GM21515 (cell line): ENCODE measurements at regions not wholly inside any gene's neighbourhood (a gene's known extent, or its start where the extent isn't known, plus 50 kb on each side); places are given as distances from the start of the nearest gene placed in this dataset.

Experiments
- ATAC-seq: cut with Tn5 transposase; IDR thresholded peaks from one replicate; pipeline ENCODE4 v1.9.1; 2021; ENCODE audit not compliant: unreplicated experiment

DNA sequence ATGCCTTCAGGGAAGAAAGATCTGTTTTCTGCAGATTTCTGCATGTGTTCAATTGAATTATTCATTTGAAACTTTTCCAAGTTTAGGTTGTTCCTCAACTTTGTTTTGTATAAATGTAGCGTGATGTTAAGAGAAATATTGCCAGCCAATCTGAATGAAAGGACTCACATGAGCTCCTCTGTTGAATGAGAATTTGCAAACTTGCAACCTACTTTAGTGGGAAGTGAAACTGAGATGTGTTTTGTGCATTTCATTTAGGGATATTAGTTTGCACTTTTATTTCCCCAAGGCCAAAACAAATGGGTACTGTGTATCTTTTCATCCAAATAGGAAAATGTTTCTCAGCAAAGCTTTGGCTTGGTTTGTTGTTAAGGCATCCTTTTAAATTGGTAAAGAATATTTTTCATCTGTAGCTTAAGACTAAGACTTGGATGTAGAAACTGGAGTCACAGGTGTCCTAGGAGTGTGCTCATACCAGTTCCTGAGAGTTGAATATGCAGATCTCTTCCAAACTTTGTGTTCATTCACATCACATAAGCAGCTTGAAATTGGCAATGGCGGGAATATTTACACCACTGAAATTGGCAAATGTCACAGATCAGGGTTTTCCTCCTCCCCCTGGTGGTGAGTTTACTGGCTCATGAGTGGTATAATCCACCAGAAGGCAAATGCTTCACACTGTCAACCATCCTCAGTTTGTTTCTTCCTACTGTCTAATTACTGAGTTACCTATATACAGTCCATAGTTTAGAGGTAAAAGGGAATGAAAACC is 193.6 kb upstream of the BANK1 start:
- ATAC-seq = peak; percentile 52

DNA sequence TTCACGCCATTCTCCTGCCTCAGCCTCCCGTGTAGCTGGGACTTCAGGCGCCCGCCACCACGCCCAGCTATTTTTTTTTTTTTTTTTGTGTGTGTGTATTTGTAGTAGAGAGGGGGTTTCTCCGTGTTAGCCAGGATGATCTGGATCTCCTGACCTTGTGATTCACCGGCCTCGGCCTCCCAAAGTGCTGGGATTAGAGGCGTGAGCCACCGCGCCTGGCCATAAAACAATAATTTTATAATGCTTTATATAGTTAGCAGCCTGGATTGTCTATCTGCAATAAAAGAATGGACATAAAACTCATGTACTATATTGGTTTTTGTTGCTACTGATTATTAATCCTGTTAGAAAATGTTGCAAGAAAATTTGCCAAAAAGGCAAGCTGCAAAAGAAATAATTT is 195.9 kb upstream of the BANK1 start:
- ATAC-seq = no peak

DNA sequence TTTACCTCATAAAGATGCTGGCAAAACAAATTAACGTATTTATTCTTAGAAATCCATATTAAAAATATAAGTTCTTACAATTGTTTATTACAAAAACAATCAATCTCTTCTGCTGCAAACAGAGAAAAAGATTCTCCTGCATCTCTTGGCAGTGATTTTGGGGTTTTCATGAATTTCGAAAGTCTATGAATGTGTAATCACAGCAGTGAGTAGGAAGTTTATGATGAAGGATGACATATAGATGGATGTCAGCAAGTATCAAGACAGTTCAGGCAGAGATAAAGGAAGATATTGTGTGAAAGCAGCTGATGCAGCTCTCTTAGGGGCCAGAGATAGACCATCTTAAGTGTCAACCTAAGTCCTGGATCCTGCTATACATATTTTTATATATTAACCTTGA is 196.9 kb upstream of the BANK1 start:
- ATAC-seq = no peak

DNA sequence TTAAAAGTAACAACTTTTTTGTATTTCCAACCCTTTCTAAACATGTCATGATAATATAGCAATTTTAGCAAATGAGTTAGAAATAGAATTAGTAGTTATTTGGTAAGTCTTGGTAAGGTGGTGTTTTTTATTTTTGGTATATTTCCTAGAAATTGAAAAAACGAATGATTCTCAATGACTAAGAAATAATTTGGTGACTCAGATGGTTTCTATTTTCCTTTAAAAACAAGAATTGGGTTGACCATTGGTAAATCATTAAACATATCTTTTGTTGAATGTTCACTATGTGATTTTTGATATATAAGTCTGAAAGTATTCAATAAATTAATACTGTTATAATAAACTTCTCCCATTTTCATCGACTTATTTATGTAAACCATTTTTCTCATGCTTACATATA is 206.2 kb upstream of the BANK1 start:
- no peak for ATAC-seq

DNA sequence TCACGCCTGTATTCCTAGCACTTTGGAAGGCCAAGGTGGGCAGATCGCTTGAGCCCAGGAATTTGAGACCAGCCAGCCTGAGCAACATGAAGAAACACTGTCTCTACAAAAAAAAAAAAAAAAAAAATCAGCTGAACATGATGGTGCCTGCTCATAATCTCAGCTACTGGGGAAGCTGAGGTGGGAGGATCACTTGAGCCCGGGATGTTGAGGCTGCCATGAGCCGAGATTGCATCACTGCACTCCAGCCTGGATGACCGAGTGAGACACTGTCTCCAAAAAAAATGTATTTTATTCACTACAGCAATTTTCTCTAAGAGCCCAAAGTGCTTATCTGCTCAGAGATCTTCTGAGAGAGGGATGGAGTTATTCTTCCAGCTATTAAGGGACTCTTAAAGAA is 215.8 kb upstream of the PPP3CA start:
- no peak for ATAC-seq

DNA sequence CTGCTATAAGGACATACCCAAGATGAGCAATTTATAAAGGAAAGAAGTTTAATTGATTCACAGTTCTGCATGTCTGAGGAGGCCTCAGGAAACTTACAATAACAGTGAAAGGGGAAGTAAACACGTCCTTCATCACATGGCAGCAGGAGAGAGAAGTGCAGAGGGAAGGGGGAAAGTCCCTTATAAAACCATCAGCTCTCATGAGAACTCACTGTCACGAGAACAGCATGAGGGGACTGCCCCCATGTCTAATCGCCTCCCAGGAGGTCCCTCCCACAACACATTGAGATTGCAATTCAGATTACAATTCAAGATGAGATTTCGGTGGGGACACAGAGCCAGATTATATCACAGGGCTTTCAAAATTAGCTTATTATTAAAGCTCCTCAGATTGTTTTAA is 209.5 kb upstream of the PPP3CA start:
- no peak for ATAC-seq

DNA sequence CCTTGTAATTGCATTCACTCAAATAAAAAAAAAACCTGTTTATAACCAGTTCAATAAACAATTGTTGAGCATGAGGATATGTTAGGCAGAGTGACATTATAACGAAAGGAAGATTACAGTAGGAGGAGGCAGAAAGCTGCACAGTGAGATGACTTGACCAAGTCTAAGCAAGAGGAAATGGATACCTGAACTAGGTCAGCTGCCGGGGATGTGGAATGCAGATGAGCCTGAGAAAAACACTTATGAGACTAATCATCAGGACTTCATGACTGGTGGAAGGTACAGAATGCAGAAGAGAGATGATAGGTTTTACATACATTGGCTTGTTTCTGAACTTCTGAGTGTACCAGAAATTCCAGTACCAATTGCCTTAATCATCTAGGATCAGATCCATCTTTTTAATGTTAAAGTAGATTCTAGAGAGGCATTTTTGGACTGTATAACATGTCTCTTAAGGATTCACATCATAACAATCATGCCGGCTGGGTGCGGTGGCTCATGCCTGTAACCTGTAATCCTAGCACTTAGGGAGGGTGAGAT is 208.1 kb upstream of the PPP3CA start:
- ATAC-seq = no peak

DNA sequence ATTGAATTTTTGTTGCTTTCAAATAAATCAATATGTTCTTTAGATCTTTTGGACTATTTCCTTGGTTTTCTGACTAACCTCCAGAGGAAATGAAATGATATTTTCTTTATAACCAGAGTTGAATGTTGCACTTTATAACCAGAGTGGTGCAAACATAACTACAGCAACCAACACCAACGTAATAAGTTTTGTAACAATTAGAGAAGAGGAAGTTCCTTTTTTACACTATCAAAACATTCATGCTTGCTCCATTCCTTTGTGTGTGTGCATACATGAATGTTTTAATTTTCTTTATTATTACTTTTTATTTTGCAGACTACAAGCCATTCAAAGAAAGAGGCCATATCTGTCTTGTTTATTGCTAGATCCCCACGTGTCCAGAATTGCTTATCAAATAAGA is 193.0 kb upstream of the PPP3CA start:
- ATAC-seq = no peak

DNA sequence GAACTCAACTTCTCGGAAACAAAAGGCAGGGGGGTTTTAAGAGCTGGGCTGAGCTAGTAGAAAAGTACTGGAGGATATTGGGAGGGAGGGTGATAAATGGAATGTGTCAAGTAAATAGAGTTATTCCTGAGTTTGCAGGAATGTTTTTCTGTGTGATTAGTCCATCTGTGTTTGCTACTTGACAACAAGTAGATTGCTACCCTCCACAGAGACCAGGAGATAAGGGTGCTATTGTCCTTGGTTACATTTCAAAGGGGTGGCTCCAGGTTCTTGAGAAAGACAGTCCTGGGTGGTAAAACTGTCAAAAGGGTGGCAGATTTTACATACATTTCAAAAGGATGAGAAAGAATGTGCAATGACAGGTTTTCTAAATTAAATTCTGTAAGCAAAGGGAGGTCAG is 181.2 kb upstream of the PPP3CA start:
- ATAC-seq = no peak

DNA sequence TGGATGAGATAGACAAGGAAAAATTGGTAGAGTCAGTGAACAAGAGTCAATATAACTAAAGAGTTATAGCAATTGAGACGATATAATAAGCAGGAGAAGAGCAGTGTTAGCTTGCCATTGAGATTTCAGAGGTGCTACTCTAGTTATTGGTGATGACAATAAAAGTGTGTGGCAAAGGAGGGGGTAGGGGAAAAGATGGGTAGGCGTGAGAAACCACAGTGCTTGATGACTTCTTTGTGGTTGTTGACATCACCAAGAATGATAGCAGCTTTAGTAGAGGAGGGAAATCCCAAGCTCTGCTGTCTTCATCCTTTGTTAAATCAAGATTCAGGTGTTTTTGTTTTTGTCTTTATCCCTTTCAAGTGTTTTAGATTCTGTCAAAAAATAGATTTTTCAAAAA is 179.9 kb upstream of the PPP3CA start:
- ATAC-seq = peak; percentile 91

DNA sequence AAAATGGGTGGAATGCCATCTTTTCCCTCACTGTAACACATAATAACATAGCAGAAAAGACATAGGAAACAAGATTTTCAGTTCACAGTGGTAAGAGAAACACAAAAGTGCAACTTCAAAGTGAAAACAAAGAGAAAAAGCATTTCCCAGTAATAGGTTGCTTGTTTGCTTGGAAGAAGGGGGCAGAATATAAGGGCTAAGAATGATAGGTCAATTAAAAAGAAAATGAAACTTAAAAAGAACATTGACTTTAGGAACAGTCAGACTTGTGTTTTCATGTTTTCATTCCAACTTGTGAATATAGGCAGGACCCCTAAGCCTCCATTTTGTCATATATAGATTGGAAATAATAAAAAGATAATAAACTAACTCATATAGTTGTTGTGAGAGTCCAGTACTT is 168.2 kb upstream of the PPP3CA start:
- no peak for ATAC-seq

DNA sequence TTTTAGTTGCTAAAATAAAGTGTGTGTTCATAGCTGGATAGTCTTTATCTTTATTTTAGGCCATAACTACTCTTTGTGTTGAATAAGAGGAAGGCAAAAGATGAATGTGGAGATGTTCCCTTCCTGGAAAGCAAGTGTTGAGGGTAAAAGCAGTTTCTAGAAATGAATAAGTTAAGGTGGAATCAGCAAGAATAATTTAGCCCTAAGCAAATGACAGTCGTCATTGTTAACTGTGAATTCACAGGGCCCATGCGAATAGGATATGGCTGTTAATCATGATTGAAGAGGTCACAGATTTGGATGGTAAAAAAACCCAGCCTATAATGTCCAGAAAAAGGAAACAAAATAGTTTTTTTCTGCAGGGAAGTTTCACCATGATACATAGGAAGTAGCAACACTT is 167.8 kb upstream of the PPP3CA start:
- no peak for ATAC-seq

DNA sequence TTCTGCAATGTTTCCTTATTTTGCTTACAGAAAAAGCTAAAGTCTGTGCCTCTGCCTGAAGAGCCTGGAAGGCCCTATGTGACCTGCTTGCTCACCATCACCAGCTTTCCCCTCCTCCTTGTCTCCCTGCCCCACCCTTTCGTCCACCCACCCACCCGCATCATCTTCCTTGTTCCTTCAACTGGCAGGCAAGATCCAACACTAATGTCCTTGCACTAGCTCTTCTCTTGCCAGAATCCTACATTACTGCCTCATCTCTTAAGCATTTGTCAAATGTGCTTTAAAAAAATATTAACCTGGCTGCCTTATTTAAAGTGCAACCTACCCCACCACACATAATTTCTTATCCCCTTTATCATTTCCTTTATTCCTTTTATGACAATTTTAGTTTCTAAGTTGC is 165.1 kb upstream of the PPP3CA start:
- ATAC-seq = no peak

DNA sequence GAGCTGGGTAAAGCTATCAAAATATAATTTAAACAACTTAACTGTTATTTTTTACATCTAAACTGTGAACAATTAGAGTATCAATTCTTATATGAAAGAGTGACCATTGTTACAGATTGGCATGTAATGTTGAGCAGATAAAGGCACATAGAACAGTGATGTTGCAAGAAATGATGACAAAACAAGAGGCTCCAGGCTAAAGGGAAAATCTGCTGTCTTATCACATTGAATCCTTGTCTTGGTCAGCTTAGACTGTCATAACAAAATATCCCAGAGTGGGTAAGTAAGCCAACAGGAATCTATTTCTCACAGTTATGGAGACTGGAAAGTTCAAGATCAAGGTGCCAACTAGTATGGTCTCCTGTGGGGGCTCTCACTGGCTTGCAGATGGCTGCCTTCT is 154.1 kb upstream of the PPP3CA start:
- ATAC-seq = no peak

DNA sequence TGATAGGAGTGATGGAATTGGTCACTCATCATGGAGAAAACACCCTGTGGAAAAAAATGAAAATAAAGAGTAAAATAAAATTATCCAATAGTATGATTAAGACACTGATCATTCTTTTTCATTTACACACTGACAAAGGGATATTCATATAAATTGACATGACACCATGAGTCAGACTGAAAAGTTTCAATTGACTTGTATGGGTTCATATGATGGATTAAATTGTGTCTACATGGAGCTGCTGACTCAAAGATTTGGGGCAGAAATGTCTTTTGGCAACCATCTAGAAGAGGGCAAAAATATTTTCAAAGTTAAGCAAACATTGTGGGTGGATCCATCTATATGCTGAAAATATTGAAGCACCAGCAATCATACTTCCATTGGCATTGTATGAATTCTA is 153.4 kb upstream of the PPP3CA start:
- ATAC-seq = no peak

DNA sequence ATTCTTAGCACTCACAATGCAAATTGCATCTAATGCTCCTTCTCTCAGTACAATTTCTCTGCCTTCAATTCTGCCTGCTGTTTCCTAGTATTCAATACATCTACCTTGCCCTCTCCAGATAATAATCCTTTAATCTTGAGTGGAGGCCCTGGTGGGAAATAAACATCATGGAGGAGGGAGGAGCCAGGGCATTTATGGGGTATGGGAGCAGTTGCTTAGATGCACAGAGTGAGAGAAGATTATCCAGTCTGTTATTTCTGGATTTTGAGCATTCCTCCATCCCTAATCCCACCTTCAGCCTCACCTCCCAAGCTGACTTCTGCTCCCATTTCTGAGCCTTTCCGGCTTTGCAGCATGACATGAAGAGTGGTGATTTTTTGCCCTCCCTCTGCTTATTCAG is 127.9 kb upstream of the PPP3CA start:
- ATAC-seq = no peak

DNA sequence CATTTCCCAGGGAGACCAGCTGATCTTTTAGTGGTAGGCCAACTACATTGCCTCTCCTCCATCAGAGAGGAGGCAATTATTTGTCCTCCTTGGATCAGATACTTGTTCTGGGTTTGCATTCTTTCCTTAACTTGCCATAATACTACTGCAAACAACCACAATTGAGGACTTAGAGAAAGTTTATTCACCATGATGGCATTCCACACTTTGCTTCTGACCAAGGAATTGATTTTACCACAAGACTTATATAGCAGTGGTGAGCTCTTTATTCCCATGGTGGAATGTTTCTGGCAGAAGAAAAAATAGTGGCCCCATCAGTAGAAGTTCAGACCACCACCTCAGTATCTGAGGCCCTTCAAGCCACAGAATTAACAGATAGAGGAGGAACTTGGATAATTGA is 123.9 kb upstream of the PPP3CA start:
- ATAC-seq = no peak

DNA sequence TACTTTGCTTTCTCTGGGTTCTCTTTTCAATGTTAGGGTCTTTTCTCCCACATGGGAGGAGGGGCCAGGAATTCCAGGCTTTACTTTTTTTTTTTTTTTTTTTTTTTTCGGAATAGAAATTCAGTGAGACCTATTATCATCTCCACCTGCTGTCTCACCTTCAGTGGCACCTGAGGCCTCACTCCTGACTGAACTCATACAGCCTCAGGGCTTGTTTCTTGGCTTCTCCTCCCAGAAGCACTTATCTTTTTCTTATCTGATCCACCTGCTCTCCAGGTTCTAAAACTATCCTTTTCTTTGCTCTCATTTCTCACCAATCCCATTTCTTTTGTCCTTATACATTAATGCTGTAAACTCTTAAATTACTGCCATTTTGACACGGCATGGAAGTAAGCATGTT is 117.3 kb upstream of the PPP3CA start:
- no peak for ATAC-seq

DNA sequence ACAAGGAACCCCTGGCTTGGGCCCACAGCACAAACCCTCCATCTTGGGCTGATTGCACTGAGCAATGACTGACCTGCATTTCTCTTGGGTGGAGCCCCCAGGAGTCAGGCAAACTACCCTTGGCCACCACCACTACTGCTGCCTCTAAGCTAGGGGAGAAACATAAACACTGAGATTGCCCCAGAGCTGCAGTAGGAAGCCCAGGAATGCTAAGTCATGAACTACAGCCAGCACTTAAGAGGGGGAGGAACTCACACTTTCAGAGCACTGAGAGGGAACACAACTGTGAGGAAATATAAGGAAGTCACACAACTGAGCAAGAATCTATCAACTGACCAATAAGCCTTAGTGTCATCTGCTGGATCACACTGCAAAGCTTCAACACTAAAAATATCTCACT is 111.6 kb upstream of the PPP3CA start:
- no peak for ATAC-seq

DNA sequence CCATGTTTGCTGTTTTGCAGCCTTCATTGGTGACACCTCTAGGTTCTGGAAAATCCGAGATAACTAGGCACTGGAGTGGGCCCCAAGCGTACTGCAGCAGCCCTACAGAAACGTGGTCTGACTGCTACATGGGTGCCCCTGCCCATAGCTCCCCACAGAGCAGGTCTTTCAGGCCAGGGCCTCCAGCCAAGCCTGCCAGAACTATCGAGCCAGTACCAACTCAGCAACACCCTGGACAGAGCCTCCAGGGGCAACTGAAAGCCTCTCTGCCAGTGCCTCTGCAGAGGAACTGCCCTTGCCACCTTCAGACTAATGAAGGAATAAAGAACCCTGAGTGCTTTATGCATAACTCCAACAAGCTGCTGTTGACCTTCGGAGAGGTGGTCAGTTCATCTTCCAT is 111.1 kb upstream of the PPP3CA start:
- no peak for ATAC-seq

DNA sequence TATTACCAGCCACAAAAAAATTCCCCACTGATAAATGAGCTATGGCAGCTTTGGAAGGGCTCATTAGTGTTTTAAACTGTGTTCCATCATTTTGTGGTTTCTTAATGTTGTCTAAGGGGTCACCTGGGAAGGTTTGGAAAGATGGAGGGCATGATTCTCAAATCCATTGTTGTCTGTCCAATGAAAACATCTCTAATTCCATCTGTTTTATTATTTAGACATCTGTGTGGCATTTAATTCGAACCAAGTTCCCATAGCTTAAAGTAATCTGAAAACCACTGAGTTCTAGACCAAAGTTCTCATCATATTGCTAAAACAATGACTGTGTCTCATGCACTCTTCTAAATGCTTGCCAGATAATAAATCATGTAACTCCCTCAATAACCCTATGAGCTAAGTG is 103.8 kb upstream of the PPP3CA start:
- ATAC-seq = no peak

DNA sequence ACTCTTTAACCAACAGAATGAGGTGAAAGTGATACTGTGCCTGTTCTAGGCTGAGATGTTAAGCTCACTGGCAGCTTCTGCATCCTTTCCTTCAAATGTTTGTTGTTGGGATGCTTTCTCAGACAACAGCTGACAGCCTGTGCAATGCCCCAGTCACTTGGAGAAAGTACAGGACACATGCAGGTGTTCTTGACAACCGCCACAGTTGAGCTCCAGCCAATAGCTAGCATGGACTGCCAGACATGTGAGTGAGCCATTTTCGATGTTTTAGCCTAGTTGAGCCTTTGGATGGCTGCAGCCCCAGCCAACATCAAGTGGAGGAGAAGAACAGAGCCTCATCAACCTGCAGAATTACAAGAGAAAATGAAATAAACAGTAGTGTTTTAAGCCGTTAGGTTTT is 94.1 kb upstream of the PPP3CA start:
- no peak for ATAC-seq

DNA sequence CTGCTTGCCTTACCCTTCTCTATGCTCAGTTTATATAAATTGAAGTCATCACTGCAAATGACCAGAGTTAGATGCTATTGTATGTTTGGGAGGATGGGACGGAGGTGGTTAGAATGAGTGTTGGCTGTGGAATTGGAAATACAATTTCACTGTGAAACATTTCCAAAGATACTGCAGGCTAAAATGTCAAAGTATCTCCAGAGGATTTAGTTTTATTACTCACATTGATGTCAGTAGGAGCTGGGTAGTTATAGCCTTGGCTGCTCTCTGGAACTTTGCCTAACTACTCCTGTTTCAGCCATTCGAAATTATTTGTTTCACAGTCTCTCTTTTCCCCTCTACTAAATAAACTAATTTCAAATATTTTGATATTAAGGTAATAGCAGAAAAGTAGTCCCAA is 92.6 kb upstream of the PPP3CA start:
- no peak for ATAC-seq
